HepG2 (cell line): ENCODE measurements at regions not wholly inside any gene's neighbourhood (a gene's known extent, or its start where the extent isn't known, plus 50 kb on each side); places are given as distances from the start of the nearest gene placed in this dataset.

ENCODE experiments used
- ATAC-seq: fragments of 200-7000 bp; cut with Tn5 transposase; 3 replicates; pipeline ENCODE4 v1.9.1; 2020; ENCODE audit warnings: mild to moderate bottlenecking, moderate library complexity
- BruUV-seq: library from RNA; stranded (reverse); fragments of 400-500 nt; replicated peaks from 2 replicates; lab custom pipeline; 2021; lab: Mats Ljungman, UMichigan
- CTCF ChIA-PET: fragments of 300-600 bp; formaldehyde crosslinking; extraction: SDS; loops from one replicate; lab custom pipeline; 2021; ENCODE audit warnings: low total read pairs, inconsistent platforms, low intra/inter-chr PET ratio; lab: Yijun Ruan, JAX
- POLR2A ChIA-PET: fragments of 350-600 bp; sonication (Branson Sonifier 250); formaldehyde crosslinking; loops from one replicate; lab custom pipeline; 2020; ENCODE audit warnings: antibody characterized with exemption, inconsistent platforms; lab: Yijun Ruan, JAX
- DNase-seq: peaks from one replicate; pipeline ENCODE4 v3.0.0-alpha.2; 2015; ENCODE audit warnings: low spot score
- FAIRE-seq: peaks from 3 replicates; lab custom pipeline; 2011; peaks lifted over from hg19 to GRCh38; lab: Jason Lieb, UNC
- H2AFZ ChIP-seq: one replicate; pipeline ENCODE4 v1.6.1; 2011; ENCODE audit warnings: low read length, inconsistent platforms
- H3K27ac ChIP-seq: fragments of 300-600 bp; 3 replicates; pipeline ENCODE4 v1.8.0; 2011; ENCODE audit warnings: mixed run types, mild to moderate bottlenecking, mixed read lengths, low read length, inconsistent platforms; ENCODE audit not compliant: insufficient read depth; ENCODE audit errors: extremely low read length
- H3K27me3 ChIP-seq, 2 experiments: fragments of 200-600 bp in 1 of 2; 2 replicates in 1 of 2; 3 replicates in 1 of 2; pipeline versions ENCODE4 v1.6.0 to v1.8.0; 2011; ENCODE audit warnings: low read length in 2 of 2, mild to moderate bottlenecking in 2 of 2, moderate library complexity in 2 of 2, inconsistent platforms in 1 of 2; ENCODE audit not compliant: insufficient read depth in 2 of 2, control insufficient read depth in 1 of 2
- H3K36me3 ChIP-seq, 2 experiments: fragments of 200-600 bp in 1 of 2; replicated peaks in 1 of 2; 2 replicates in 1 of 2; 3 replicates in 1 of 2; pipeline versions ENCODE4 v1.5.1 to v1.8.0; 2011; ENCODE audit warnings: low read length in 2 of 2, inconsistent platforms in 1 of 2; ENCODE audit not compliant: insufficient read depth in 2 of 2, control insufficient read depth in 1 of 2
- H3K4me1 ChIP-seq: 2 replicates; pipeline ENCODE4 v1.5.1; 2012; ENCODE audit warnings: low read length, inconsistent platforms; ENCODE audit not compliant: insufficient read depth
- H3K4me2 ChIP-seq: 2 replicates; pipeline ENCODE4 v1.6.0; 2011; ENCODE audit warnings: low read depth, low read length, inconsistent platforms
- H3K4me3 ChIP-seq, 3 experiments: fragments of 200-600 bp in 1 of 3; sonication (generic), shearing (Covaris generic) in 1 of 3; replicated peaks in 1 of 3; 2 replicates each; pipeline ENCODE4 v1.5.1; 2011 to 2016; ENCODE audit warnings: low read length in 3 of 3, inconsistent platforms in 2 of 3, low read depth in 2 of 3, mild to moderate bottlenecking in 2 of 3, control low read depth in 1 of 3, mixed read lengths in 1 of 3; ENCODE audit not compliant: insufficient read depth in 1 of 3
- H3K79me2 ChIP-seq: one replicate; pipeline ENCODE4 v1.6.1; 2011; ENCODE audit warnings: low read length, inconsistent platforms; ENCODE audit not compliant: insufficient read depth
- H3K9ac ChIP-seq: 2 replicates; pipeline ENCODE4 v1.6.0; 2011; ENCODE audit warnings: mild to moderate bottlenecking, low read depth, low read length, inconsistent platforms; ENCODE audit not compliant: insufficient read depth
- H3K9me3 ChIP-seq: 2 replicates; pipeline ENCODE4 v1.5.1; 2012; ENCODE audit warnings: mild to moderate bottlenecking, low read length
- H4K20me1 ChIP-seq: 2 replicates; pipeline ENCODE4 v1.6.0; 2011; ENCODE audit warnings: inconsistent platforms, mild to moderate bottlenecking, low read length, moderate library complexity; ENCODE audit not compliant: insufficient read depth
- ATF6 ChIP-seq: sonication (generic); formaldehyde crosslinking; conservative IDR thresholded peaks from 2 replicates; pipeline ENCODE4 v1.4.0; 2020; ENCODE audit warnings: missing genetic modification reagents
- FOXC1 ChIP-seq: sonication (generic); formaldehyde crosslinking; IDR thresholded peaks from 2 replicates; pipeline ENCODE4 v1.8.0; 2022; ENCODE audit warnings: mild to moderate bottlenecking, missing genetic modification reagents, borderline replicate concordance
- JARID2 ChIP-seq: sonication (generic); formaldehyde crosslinking; IDR thresholded peaks from 2 replicates; pipeline ENCODE4 v1.8.1; 2023; ENCODE audit warnings: missing genetic modification reagents, inconsistent platforms; ENCODE audit not compliant: insufficient replicate concordance
- MYNN ChIP-seq: sonication (generic); formaldehyde crosslinking; IDR thresholded peaks from 2 replicates; pipeline ENCODE4 v1.4.0; 2020; ENCODE audit warnings: mild to moderate bottlenecking, low read depth, missing genetic modification reagents
- NCOR1 ChIP-seq: fragments of 200-600 bp; sonication (generic); IDR thresholded peaks from 2 replicates; pipeline ENCODE4 v1.7.0; 2017; ENCODE audit warnings: antibody characterized with exemption, low read length, borderline replicate concordance
- NFE2L2 ChIP-seq: fragments of 150-350 bp; IDR thresholded peaks from 2 replicates; pipeline ENCODE4 v1.6.1; 2014; ENCODE audit warnings: low read length
- NR2F1 ChIP-seq, 2 experiments: fragments of 450-650 bp in 1 of 2; formaldehyde crosslinking in 1 of 2; IDR thresholded peaks; 2 replicates each; pipeline versions ENCODE4 v1.5.0 to v1.6.1; 2016 to 2020; ENCODE audit warnings: mild to moderate bottlenecking in 1 of 2, missing compliant biosample characterization in 1 of 2, missing genetic modification reagents in 1 of 2, moderate library complexity in 1 of 2
- REPIN1 ChIP-seq: sonication (generic); formaldehyde crosslinking; IDR thresholded peaks from 2 replicates; pipeline ENCODE4 v1.8.0; 2022; ENCODE audit warnings: missing genetic modification reagents, low read depth, mild to moderate bottlenecking, borderline replicate concordance
- RNF2 ChIP-seq: fragments of 450-650 bp; conservative IDR thresholded peaks from 2 replicates; pipeline ENCODE4 v1.6.1; 2016; ENCODE audit warnings: low read depth
- SMC3 ChIP-seq: IDR thresholded peaks from 2 replicates; pipeline ENCODE4 v1.6.1; 2011; ENCODE audit warnings: low read length, improper control_type of control experiment
- TEAD3 ChIP-seq: optimal IDR thresholded peaks from 2 replicates; pipeline ENCODE3; 2016; ENCODE audit warnings: borderline replicate concordance
- TOE1 ChIP-seq: sonication (generic); formaldehyde crosslinking; IDR thresholded peaks from 2 replicates; pipeline ENCODE4 v1.4.0; 2020; ENCODE audit warnings: mild to moderate bottlenecking, missing genetic modification reagents
- UBTF ChIP-seq: sonication (generic); formaldehyde crosslinking; IDR thresholded peaks from 2 replicates; pipeline ENCODE4 v1.4.0; 2020; ENCODE audit warnings: mild to moderate bottlenecking, missing genetic modification reagents
- ZFX ChIP-seq: sonication (generic); formaldehyde crosslinking; IDR thresholded peaks from 2 replicates; pipeline ENCODE4 v1.4.0; 2020; ENCODE audit warnings: mild to moderate bottlenecking, low read depth, missing genetic modification reagents, moderate library complexity
- ZKSCAN5 ChIP-seq: sonication (generic); formaldehyde crosslinking; IDR thresholded peaks from 2 replicates; pipeline ENCODE4 v1.5.1; 2020; ENCODE audit warnings: mild to moderate bottlenecking, missing genetic modification reagents
- ZNF367 ChIP-seq: sonication (generic); formaldehyde crosslinking; IDR thresholded peaks from 2 replicates; pipeline ENCODE4 v1.4.0; 2020; ENCODE audit warnings: missing genetic modification reagents, borderline replicate concordance
- ZNF704 ChIP-seq: sonication (generic); formaldehyde crosslinking; IDR thresholded peaks from 2 replicates; pipeline ENCODE4 v1.8.1; 2023; ENCODE audit warnings: mild to moderate bottlenecking, inconsistent platforms, moderate library complexity, missing genetic modification reagents, borderline replicate concordance
- ZNF740 ChIP-seq: sonication (generic); formaldehyde crosslinking; IDR thresholded peaks from 2 replicates; pipeline ENCODE4 v1.4.0; 2020; ENCODE audit warnings: missing genetic modification reagents
- ZNF878 ChIP-seq: sonication (generic); formaldehyde crosslinking; IDR thresholded peaks from 2 replicates; pipeline ENCODE4 v1.8.1; 2023; ENCODE audit warnings: mild to moderate bottlenecking, missing genetic modification reagents, moderate library complexity
- WGBS: methylation state at CpG from one replicate; pipeline ENCODE4 v1.1.6; 2017; ENCODE audit warnings: low lambda C conversion rate; 5-methylcytosine and 5-hydroxymethylcytosine counted together
- in situ Hi-C: cut with HindIII; loops from 2 replicates; pipeline ENCODE4 v1.10.0; 2017; ENCODE audit warnings: low pct_unique_long_range_greater_than_20kb; ENCODE audit not compliant: extremely low pct_ligation_motif_present
- intact Hi-C: fragments of 100-400 bp; cut with micrococcal nuclease; formaldehyde crosslinking; loops from one replicate; pipeline ENCODE4 v1.10.0; 2022; ENCODE audit not compliant: unreplicated experiment

- no peak for TF ChIP-seq SMC3
- no peak for TF ChIP-seq NFE2L2
- TF ChIP-seq RNF2 = no peak
- no peak for TF ChIP-seq REPIN1 (CRISPR knock-in tag)
- no peak for TF ChIP-seq NR2F1 (CRISPR knock-in tag; IDR thresholded peaks at IDR 0.05)
- no peak for TF ChIP-seq UBTF
- no peak for TF ChIP-seq FOXC1 (CRISPR knock-in tag)
Measured at GRCh38 chr3:80068459-80068858, 300.7 kb upstream of the ROBO1 start (continued).

- no peak overlapping the region for H3K4me3 ChIP-seq
- ATAC-seq (no peak), FAIRE-seq (no peak), DNase-seq (no peak)
- H3K27me3 ChIP-seq = no peaks in the 10 kb centered on the region
- H3K79me2 ChIP-seq = no peaks in the 10 kb centered on the region
- WGBS = 24% methylated on average over 2 of the region's 8 CpGs
- H3K9ac ChIP-seq = no peak overlapping the region
- H4K20me1 ChIP-seq = no peaks in the 10 kb centered on the region
- no peak overlapping the region for H3K27ac ChIP-seq
- CTCF ChIA-PET = no interaction called here
- BruUV-seq = no TSS peak
- POLR2A ChIA-PET = no interaction called here
- in situ Hi-C loops = no loop called here
- H3K4me1 ChIP-seq = no peaks in the 10 kb centered on the region
- H2AFZ ChIP-seq = no peak overlapping the region
- intact Hi-C loops = no loop called here
- H3K9me3 ChIP-seq = no peaks in the 10 kb centered on the region
- H3K4me2 ChIP-seq = no peak overlapping the region
- no peaks in the 10 kb centered on the region for H3K36me3 ChIP-seq
- TF ChIP-seq TOE1 = no peak
- TF ChIP-seq TEAD3 (CRISPR knock-in tag) = no peak
- TF ChIP-seq ZNF878 = no peak
- TF ChIP-seq ZNF367 (CRISPR knock-in tag) = no peak
- TF ChIP-seq ATF6 (CRISPR knock-in tag) = no peak
- TF ChIP-seq MYNN (CRISPR knock-in tag) = no peak
- TF ChIP-seq ZKSCAN5 (CRISPR knock-in tag) = no peak
- TF ChIP-seq ZFX (CRISPR knock-in tag) = no peak
- TF ChIP-seq JARID2 (CRISPR knock-in tag) = no peak
- no peak for TF ChIP-seq ZNF704
- no peak for TF ChIP-seq NCOR1
- no peak for TF ChIP-seq ZNF740 (CRISPR knock-in tag)
- no peak for TF ChIP-seq REPIN1 (CRISPR knock-in tag)
Measured at GRCh38 chr3:80063535-80063934, 295.7 kb upstream of the ROBO1 start.
